Right lobe of liver (tissue), 6 donors: ENCODE measurements at regions not wholly inside any gene's neighbourhood (a gene's known extent, or its start where the extent isn't known, plus 50 kb on each side); places are given as distances from the start of the nearest gene placed in this dataset.

Source experiments
- ATAC-seq, 4 donors: fragments of 200-7000 bp; cut with Tn5 transposase; one replicate each; pipeline ENCODE4 v1.9.1; 2020; ENCODE audit warnings: mild to moderate bottlenecking in 4 of 4, moderate library complexity in 4 of 4
- DNase-seq, 3 donors: peaks; one replicate each; pipeline ENCODE4 v3.0.0-alpha.2; 2020
- H3K27ac ChIP-seq, 3 donors: fragments of 200-600 bp; one replicate each; pipeline ENCODE4 v1.8.0; 2022
- H3K27me3 ChIP-seq, 2 donors: fragments of 200-600 bp; one replicate each; pipeline ENCODE4 v1.8.0; 2022
- H3K36me3 ChIP-seq, 4 donors: fragments of 200-600 bp; sonication (generic) in 1 of 4; one replicate each; pipeline versions ENCODE4 v1.5.1 to v1.8.0; 2017 to 2022; ENCODE audit warnings: control low read depth in 1 of 4
- H3K4me1 ChIP-seq, 4 donors: fragments of 200-600 bp; sonication (generic) in 1 of 4; one replicate each; pipeline versions ENCODE4 v1.5.1 to v1.8.0; 2017 to 2022; ENCODE audit warnings: control low read depth in 1 of 4
- H3K4me3 ChIP-seq, 3 donors: fragments of 200-600 bp; one replicate each; pipeline ENCODE4 v1.8.0; 2022
- H3K9me3 ChIP-seq, 4 donors: fragments of 200-600 bp; sonication (generic) in 1 of 4; one replicate each; pipeline versions ENCODE4 v1.5.1 to v1.8.0; 2017 to 2022; ENCODE audit warnings: control low read depth in 1 of 4
- CTCF ChIP-seq, 4 donors: fragments of 200-600 bp in 3 of 4; fragments of 450-650 bp in 1 of 4; IDR thresholded peaks; one replicate each; pipeline versions ENCODE4 v1.5.1 to v1.8.0; 2016 to 2022; ENCODE audit warnings: antibody characterized with exemption in 4 of 4, mild to moderate bottlenecking in 2 of 4
- POLR2A ChIP-seq: fragments of 450-650 bp; IDR thresholded peaks from one replicate; pipeline ENCODE4 v1.6.1; 2017; ENCODE audit warnings: antibody characterized with exemption, mild to moderate bottlenecking
- WGBS: methylation state at CpG from one replicate; pipeline ENCODE4 v1.1.6; 2018; ENCODE audit warnings: low coverage, low lambda C conversion rate; ENCODE audit not compliant: insufficient coverage; ENCODE audit errors: missing lambda C conversion rate; 5-methylcytosine and 5-hydroxymethylcytosine counted together
- intact Hi-C, 2 donors: fragments of 100-400 bp; cut with DNase I; formaldehyde crosslinking; loops; one replicate each; pipeline versions ENCODE4 v1.11.2 to v1.14.1; 2022
- donor health status: DM: no; HTN: yes; CAD: no.
- donor health status: DM: no; HTN: no; CAD: no.
- donor health status: DM: no; HTN: no; CAD: no.
- donor health status: DM: no; HTN: yes; CAD: no.
- donor health status: DM: no; HTN: yes; CAD: no.

- ATAC-seq (no peak), DNase-seq (no peak)
- TF ChIP-seq CTCF (IDR thresholded peaks at IDR 0.05) (no peak), POLR2A (no peak)
- no peaks in the 10 kb centered on the region for H3K9me3 ChIP-seq
- no peaks in the 10 kb centered on the region for H3K27me3 ChIP-seq
- no peaks in the 10 kb centered on the region for H3K36me3 ChIP-seq
- no peak overlapping the region for H3K4me3 ChIP-seq
- intact Hi-C loops = no loop called here
- H3K4me1 ChIP-seq = peaks cover 0 to 20% (median 6%) of the 10 kb centered on the region in 4 donors
- H3K27ac ChIP-seq = no peak overlapping the region
- WGBS = 92% methylated on average over 8 of the region's 8 CpGs
Observed at GRCh38 chr13:39284801-39285388, 246.6 kb downstream of the NHLRC3 start.
